ENCODE measurements at regions not wholly inside any gene's neighbourhood (a gene's known extent, or its start where the extent isn't known, plus 50 kb on each side); places are given as distances from the start of the nearest gene placed in this dataset.

DNA sequence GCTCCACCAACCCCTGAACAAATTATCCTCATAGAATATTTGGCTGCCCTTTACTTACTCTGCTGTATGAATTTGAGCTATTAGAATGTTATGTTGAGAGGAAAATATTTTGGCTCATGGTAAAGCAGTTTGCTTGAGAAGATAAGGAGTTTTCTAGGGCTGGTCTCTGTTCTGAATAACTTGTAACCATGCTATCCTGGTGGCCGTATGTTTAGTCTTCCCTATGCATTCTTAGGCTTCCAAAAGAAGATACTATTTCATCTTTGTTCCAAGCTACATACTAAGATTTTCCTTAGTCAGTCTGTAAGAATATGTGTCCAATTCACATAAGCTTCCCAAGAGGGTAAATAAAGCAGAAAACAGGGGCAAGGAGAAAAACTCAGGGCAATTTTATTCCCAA is 1105.1 kb upstream of the PIK3C3 start:
- intact Hi-C loops (cut with micrococcal nuclease), result no loop called here

DNA sequence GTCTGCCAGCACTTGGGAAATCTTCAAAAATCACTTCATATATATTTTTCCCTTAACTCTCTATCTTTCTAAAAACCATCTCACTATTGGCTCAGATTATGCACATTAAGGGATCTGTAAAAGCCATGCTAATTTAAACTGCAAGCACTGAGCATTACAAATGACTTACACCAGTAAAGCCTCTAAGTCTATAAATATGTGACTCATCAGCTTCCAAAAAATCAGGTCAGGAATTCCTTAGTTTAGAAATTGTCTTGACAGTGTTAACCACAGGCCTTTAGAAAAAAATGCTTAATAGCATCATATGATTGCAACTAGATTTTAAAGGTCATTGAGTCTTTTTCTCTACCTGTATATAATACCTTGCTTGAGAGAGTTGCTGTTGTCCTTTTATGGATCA is 1113.6 kb upstream of the PIK3C3 start:
- intact Hi-C loops (cut with micrococcal nuclease), result no loop called here

DNA sequence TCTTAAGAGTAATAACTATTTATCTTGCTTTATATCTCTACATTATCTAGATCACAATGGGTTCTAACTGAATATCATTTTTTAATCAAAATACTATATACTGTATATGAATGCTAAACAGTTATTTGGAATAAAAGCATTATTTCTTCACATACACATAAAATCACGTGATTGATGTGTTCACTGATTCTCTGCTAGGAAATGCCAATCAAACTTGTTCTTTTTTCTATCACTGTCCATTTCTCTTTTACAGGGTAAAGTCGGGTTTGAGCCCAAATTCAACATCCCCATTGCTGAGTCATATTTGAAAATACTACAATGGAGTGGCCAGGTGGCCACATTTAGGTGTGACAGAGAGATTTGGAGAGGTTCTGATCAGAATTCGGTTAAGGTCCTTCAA is 1114.0 kb upstream of the PIK3C3 start:
- intact Hi-C loops (cut with micrococcal nuclease), result no loop called here

DNA sequence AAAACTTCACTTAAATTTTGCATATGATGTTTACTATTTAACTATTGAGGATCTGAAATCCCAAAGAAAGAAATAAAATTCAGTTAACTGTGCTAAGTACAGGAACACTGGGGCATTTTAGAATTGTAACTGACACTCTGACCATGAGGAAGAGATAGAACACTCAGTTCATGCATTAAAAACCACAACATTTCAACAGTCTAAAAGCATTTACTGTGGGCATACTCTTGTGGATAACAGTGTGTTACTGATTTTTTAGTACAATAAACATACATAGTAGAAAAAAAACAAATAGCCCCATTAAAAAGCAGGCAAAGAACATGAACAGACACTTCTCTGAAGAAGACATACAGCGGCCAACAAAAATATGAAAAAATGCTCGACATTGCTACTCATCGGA is 1122.7 kb upstream of the PIK3C3 start:
- intact Hi-C loops (cut with micrococcal nuclease), result no loop called here

DNA sequence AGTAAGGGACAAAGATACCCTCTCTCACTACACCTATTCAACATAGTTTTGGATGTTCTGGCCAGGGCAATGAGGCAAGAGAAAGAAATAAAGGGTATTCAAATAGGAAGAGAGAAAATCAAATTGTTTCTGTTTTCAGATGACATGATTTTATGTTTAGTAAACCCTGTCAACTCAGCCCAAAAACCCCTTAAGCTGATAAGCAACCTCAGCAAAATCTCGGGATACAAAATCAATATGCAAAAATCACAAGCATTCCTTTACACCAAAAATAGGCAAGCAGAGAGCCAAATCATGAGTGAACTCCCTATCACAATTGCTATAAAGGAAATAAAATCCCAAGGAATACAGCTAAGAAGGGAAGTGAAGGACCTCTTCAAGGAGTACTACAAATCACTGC is 1130.7 kb upstream of the PIK3C3 start:
- intact Hi-C loops (cut with micrococcal nuclease), result no loop called here

DNA sequence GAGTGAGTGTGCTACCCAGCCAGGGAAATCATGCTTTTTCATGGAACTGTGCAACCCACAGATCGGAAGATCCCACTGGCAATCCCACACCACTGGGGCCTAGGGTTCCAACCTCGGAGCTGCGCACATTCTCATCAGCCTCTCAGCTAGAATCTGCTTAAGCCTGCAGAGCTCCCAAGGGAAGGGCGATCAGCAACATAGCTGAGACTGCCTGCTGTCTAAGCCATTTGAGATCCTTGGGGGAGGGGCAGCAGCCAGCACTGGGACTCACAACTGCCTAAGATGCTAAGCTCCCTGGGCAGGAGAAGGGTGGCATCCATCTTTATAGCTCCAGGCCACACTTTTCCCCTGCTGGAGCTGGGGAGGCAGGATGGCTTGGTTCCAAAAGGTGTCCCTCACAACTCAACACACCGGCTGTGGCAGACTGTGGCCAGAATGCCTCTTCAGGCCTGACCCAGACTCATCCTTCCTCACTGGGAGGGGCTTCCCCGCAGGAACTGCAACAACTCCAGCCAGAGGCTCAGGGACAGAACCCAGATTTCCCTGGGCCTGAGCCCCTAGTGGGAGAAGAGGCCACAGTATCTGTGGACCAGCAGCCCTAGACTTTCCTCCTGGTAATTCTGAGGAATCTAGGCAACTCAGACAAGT is 1133.3 kb upstream of the PIK3C3 start:
- intact Hi-C loops (cut with micrococcal nuclease), result no loop called here

DNA sequence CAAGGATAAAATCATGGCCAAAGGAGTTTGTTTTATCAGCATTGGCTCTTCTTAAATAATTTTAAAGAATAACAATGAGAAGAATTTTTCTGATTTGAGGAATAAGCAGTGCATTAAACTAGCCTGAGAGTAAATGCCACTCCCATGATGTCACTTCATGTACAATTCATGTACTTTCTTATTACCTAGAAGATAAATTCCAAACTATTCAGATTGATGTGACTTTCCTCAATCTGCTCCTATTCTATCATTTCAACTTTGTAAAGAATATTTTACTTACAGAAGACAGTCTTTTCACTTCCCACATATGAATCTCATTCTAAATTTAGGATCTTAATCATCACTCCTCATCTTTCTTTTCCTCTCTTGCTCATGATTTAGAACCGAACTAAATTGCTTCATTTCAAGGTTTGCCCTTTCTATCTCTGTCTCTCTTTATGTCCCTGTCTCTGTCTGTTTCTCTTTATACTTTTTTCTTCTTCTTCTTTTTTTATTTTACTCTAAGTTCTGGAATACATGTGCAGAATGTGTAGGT is 1142.0 kb upstream of the PIK3C3 start:
- intact Hi-C loops (cut with micrococcal nuclease), result no loop called here

DNA sequence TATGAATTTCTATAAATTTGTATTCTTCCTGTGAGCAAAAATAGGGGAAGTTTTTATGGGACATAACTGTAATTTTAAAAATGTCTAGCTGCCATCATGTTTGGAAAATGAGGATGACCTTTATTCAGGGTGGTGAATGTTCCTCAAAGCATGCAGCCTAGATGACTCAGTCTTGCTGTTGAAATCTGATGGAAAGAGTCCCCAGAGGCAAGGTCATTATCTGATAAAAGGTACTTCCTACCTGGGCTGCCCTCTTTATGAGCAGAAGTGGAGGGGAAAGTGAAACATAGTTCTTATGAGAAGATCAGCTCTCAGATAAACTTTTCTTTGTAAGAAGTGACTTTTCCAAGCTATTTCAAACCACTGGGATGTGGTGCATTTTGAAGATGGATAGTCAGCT is 1144.7 kb upstream of the PIK3C3 start:
- intact Hi-C loops (cut with micrococcal nuclease), result no loop called here

DNA sequence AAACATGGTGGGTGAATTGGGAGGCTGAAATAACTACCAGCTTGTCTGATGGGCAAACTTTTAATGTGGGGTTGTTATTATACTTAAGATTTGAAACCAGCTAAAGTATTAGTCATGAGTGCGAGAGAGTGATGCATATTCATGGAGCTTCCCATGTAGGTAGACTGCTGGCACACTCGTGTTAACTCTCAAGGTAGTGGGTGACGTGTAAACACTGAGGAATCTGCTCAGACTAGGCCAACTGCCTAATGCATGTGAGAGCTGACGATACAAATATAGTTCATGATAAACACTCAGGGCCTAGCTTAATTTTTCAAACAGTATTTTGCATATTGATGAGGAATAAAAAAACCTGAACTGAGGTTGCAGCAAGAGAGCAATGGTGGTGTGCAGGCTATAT is 1165.7 kb upstream of the PIK3C3 start:
- intact Hi-C loops (cut with micrococcal nuclease), result no loop called here

DNA sequence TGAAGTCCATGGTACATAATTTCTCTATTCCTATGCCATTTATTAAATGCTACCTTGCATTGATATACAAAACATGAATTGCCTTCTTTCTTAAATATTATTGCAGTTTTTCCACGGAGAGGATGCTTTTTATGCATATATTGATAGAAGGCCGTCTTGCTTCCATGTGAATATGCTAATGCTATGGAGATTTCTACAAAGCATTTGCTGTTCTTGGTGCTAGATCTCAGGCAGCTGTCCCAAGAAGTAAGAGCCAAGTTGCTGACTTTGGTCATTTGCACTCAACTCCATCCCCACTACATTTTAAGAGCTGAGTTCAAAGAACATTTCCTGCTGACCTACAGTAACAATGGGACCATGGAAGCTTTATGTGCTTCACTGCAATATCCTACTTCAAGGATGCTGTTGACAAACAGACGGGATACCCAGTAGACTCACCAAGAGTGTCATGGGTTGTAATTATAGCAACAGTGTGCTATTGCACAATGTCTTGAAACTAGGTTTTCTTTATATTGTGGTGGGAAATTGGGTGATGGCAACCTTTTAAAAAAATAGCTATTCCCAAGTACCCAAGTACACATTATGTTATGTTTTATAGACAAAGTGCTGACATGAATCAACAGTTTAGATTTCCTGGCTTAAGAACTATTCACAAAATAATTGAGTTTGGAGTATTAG is 1172.4 kb upstream of the PIK3C3 start:
- intact Hi-C loops (cut with micrococcal nuclease), result no loop called here

DNA sequence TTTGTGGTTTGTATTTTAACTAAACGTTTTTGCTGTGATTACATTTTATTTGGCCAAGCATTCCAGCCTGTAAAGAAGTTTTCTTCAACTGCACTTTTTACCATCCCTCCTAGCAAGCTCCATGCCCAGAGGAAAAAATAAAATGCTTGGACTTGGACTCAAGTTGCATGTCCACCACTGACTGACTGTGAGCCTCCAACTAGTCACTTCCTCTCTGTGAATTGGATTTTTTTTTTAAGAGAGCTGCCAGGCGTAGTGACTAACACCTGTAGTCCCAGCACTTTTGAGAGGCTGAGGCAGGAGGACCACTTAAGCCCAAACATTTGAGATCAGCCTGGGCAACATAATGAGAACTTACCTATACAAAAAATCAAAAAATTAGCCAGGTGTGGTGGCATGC is 1185.2 kb upstream of the PIK3C3 start:
- intact Hi-C loops (cut with micrococcal nuclease), result no loop called here

DNA sequence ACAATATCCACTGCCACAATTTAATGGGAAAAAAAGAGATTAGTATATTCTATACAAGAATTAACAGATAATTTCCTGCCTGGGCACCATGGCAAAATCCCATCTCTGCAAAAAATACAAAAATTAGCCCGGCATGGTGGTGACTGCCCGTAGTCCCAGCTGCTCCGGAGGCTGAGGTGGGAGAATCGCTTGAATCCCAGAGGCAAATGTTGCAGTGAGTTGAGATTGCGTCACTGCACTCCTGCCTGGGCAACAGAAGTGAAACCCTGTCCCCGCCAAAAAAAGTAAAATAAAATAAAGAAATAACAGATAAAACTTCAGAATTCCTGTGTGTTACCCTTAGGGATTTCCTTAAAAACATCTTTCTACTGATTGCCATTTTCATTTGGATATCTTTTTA is 1194.8 kb upstream of the PIK3C3 start:
- intact Hi-C loops (cut with micrococcal nuclease), result no loop called here

DNA sequence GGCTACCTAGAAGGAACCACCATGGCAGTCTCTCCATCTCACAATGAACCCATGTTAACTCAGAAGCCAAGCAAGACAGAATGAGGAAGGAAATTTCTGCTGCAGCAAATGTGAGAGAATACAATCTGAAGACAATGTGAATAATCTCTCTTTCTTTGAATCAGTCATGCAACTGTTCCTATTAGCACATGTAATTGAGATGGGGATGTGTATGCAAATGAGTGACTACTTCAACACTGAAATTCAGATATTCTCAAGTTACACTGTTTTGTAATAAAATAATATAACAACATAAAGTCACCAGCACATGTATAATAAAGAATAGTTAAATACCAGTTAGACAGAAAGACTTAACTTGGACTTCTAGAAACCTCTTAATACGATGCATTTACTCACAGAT is 1200.6 kb upstream of the PIK3C3 start:
- intact Hi-C loops (cut with micrococcal nuclease), result no loop called here

DNA sequence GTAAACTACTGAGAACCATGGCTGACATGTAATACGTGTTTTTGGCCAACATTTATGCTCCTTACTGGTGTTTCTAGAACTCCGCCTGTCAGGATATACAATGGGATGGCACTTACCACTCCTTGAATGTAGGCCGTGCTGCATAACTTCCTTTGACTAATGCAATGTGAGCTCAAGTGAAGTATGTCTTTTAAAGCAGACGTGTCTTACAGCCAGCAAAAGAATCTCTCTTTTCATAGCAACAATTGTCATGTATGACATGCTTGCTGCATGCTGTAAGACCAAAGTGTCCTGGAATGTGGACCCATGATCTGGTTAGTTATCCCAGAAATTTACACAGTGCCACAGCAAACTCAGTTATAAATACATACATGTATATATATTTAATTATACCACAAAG is 1202.7 kb upstream of the PIK3C3 start:
- intact Hi-C loops (cut with micrococcal nuclease), result no loop called here

DNA sequence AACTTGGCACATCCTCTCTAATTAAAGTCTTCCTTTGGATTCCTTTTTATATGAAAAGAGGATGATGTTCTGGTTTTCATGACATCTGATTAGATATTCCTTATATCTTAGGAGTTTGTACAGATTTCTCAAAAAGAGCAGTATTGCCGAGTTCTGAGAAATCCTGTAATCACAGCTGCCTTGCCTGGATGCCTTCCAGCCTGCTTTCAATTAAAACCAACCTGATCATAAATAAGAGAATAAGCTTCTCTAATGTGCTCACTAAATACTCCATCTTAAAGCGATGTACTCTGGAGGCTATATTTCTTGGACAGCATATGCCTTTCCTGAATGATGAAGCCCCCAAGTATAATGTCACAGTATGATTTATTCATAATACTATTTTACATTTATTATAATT is 1203.8 kb upstream of the PIK3C3 start:
- intact Hi-C loops (cut with micrococcal nuclease), result no loop called here

DNA sequence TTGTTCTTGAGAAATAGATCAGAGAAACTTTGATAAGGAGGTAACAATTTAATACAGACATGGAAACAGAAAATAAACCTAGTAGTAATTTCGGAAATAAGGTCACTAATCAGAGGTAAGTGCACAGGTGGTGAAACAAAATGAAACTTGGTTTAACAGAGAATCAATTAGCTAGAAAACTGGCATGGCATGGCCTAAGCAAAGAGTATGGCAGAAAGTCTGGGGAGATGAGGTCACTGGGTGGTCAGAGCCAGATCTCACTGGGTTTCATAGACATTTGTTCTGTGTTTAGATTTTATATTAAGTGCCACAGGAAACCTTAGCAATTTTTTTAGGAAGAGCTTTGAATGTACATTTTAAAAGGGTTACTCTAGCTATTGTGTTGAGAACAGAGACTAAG is 1216.0 kb upstream of the PIK3C3 start:
- intact Hi-C loops (cut with micrococcal nuclease), result no loop called here

DNA sequence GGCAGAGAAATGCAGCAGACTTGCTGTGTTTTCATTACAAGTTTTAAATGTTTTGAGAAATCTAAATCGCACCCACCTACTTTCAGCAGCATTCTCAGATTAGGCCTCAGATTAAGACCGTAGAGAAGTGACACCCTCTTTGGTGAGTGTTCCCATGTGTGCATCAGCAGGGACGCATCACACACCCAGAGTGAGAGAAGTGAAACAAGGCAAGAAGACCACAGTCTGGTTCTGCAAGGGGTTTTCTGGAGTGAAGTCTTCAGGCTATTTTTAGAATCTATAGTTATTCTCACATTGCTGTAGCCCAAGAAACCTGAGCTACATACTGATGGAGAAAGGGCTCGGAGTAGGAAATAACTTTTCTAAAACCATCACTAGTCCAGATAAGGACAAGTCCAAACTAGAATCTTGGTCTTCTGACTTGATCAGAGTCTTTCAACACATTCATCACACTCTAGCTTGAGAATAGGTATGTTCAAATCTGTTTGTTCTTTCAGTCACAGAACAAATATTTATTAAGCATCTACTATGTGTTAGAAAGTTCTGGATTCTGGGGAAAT is 1216.6 kb upstream of the PIK3C3 start:
- intact Hi-C loops (cut with micrococcal nuclease), result no loop called here

DNA sequence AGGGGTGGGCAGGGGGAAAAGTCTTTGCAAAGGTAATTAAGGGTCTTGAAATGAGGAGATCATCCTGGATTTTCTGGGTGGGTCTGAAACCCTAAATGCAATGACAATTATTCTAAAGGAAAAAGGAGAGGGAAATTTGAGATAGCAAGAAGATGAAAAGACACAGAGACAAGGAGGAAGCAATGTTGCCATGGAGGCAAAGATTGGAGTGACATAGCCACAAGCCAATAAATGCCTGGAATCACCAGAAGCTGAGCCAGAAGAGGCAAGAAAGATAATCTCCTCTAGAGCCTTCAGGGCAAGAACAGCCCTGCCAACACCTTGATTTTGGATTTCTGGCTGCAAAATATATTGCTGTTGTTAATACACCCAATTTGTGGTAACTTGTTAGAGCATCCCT is 1246.3 kb upstream of the PIK3C3 start:
- intact Hi-C loops (cut with micrococcal nuclease), result no loop called here

DNA sequence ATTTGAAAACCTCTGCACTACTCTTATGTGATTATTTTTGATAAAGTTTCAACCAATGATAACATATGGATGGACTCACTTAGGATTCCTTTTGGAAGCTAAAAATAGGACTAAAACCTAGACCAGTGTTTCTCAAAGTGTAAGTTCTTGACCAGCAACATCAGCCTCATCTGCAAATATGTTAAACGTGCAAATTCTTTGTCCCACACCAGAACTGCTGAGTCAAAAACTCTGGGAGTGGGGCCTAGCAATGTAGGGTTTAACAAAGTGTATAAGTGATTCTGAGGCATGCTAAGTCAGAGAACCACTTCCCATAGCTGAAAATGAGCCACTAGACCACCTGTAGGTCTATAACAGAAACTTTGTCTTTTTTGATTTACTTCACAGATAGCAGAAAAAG is 1247.2 kb upstream of the PIK3C3 start:
- intact Hi-C loops (cut with micrococcal nuclease), result no loop called here

DNA sequence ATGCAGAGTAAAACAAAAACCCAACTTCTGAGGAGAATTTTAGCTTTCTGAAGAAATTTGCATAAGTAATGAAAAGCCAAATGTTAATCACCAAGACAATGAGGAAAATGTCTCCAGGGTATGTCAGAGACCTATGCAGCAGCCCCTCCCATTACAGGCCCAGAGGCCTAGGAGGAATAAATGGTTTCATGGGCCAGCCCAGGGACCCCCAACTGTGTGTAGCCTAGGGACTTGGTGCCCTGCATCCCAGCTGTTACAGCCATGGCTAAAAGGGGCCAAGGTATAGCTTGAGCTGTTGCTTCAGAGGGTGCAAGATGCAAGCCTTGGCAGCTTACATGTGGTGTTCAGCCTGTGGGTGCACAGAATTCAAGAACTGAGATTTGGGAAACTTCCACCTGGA is 1256.9 kb upstream of the PIK3C3 start:
- intact Hi-C loops (cut with micrococcal nuclease), result no loop called here

DNA sequence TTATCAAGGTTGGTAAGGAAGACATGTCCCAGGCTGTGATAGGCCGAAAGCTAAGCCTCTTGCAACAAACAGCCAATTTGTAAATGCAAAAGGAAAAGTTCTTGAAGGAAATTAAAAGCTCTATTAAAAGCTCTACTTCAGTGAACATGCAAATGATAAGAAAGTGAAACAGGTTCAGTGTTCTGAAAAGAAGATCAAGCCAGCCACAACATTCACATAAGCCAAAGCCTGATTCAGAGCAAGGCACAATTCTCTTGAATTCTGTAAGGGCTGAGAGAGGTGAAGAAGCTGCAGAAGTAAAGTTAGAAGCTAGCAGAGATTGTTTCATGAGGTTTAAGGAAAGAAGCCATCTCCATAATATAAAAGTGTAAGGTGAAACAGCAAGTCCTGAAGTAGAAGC is 1259.5 kb upstream of the PIK3C3 start:
- intact Hi-C loops (cut with micrococcal nuclease), result no loop called here

DNA sequence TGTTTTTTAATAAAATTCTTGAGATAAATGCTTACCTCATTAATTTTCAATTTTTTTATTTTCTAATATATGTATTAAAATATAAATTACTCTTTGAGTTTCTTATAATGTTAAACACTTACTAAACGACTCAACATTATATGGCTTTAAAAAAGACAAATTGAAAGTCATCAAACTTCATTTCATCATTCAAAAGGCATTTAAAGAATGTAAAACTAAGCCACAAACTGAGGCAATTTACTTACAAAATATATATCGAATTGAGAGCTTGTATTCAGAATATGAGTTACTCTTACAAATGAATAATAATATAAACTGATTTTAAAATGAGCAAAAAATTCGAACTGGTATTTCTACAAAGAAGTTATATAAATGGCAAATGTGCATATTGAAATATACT is 1262.2 kb upstream of the PIK3C3 start:
- intact Hi-C loops (cut with micrococcal nuclease), result no loop called here

DNA sequence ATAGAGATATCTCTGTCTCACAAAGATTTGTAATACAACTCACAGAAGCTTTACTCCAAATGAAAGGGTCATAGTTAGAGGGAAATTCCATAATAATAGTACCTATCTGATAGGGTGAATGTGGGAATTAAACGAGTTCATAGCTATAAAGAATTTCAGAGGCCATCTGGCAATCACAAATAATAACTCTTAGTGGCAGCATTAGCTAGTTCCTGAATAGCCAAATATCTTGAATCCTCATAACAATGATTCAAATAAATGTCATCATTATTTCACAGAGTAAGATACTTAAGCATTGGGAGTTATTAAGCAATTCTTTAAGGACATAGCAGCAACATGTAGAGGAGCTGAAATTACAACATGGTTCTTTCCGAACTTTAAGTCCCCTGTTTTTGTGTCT is 1265.0 kb upstream of the PIK3C3 start:
- intact Hi-C loops (cut with micrococcal nuclease), result no loop called here
